ENCODE measurements at regions not wholly inside any gene's neighbourhood (a gene's known extent, or its start where the extent isn't known, plus 50 kb on each side); places are given as distances from the start of the nearest gene placed in this dataset.

- no peak for DNase-seq
Observed at GRCh38 chr7:96481796-96482195, 159.9 kb upstream of the SLC25A13 start.

- peak; percentile 60 for DNase-seq
Observed at GRCh38 chr7:96479015-96479645, 157.2 kb upstream of the SLC25A13 start.

- no peak for DNase-seq
Observed at GRCh38 chr7:96471606-96472005, 149.7 kb upstream of the SLC25A13 start.

- no peak for DNase-seq
Observed at GRCh38 chr7:96452146-96452545, 130.2 kb upstream of the SLC25A13 start.

DNA sequence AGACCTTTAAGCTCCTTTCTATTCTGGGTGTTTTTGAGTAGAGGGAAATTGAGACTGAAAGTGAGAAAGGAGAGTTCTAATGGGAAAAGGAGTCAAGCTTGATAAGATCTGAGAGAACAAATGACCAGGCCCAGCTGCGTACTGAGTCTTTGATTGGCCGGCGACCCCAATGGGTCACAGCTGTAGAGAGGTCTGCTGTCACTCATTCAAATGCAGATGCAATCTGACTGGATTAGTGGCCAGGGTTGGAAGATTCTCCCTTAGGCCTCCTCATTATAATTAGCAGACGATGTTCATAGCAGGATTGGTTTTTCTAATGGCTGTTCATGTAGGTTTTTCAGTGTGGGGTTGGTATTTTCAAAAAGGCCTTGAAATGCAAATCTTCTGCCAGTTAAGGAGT is 127.2 kb upstream of the SLC25A13 start:
- no peak for DNase-seq

GRCh38 chr7:96447109-96447645 is 125.3 kb upstream of the SLC25A13 start:
- DNase-seq = no peak

- DNase-seq = no peak
Observed at GRCh38 chr7:96441436-96442084, 119.7 kb upstream of the SLC25A13 start.

GRCh38 chr7:96440328-96440727 is 118.4 kb upstream of the SLC25A13 start:
- no peak for DNase-seq

- DNase-seq = no peak
Observed at GRCh38 chr7:96436880-96437279, 115.0 kb upstream of the SLC25A13 start.

GRCh38 chr7:96430356-96430755 is 108.5 kb upstream of the SLC25A13 start:
- no peak for DNase-seq

DNA sequence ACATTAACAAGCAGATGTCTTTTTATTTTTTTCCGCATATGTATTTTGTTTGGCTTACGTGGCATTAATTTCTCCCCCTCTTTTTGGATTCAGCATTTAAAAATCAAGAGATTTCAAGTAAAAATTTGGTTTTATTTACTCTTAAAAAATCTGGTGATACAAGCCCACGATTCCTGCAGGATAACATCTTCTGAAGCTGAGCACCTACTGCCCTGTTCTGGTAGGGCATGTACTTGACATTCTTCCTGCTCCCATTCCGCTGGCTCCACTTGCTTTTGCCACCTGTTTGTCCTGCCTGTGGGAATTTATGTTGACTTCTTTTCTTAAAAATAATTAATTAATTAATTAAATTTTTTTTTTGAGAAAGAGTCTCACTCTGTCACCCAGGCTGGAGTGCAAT is 105.2 kb upstream of the SLC25A13 start:
- no peak for DNase-seq

GRCh38 chr7:96426685-96427084 is 104.8 kb upstream of the SLC25A13 start:
- DNase-seq = no peak

GRCh38 chr7:96426027-96426426 is 104.1 kb upstream of the SLC25A13 start:
- DNase-seq = peak; percentile 38

GRCh38 chr7:96424411-96424810 is 102.5 kb upstream of the SLC25A13 start:
- no peak for DNase-seq

DNA sequence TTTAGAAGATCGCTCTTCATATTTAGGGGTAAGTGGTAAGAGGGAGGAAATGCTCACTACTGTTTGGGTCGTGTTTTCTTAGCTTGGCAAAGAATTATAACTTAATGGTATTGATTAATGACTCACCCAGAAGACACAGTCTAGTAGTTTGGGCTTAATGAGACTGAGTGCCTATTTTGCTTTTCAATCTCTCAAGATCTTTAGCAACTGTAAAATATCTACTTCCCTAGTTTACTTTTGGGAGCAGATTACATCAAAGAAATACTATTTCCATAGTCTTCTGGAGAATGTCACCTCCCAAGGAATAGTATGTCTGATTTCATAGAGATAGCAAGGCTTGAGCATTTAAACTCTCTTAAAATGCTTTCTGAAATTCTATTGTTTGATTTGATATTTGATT is 100.5 kb upstream of the SLC25A13 start:
- no peak for DNase-seq

DNA sequence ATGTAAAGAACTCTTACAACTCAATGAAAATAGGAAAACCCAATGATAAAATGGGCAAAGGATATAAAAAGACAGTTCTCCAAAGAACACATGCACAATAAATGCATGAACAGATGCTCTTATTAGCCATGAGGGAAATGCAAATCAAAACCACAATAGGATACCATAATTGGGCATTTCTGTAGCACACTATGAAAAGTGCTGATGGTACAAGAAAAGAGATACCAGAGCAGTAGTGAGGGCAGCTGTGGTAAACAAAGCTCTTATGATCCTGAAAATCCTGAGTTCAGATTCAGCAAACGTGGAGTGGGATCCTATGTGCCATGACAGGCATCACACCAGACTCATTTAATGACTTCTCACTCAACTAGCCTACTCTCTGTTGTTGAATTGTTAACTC is 96.7 kb upstream of the SLC25A13 start:
- DNase-seq = no peak

DNA sequence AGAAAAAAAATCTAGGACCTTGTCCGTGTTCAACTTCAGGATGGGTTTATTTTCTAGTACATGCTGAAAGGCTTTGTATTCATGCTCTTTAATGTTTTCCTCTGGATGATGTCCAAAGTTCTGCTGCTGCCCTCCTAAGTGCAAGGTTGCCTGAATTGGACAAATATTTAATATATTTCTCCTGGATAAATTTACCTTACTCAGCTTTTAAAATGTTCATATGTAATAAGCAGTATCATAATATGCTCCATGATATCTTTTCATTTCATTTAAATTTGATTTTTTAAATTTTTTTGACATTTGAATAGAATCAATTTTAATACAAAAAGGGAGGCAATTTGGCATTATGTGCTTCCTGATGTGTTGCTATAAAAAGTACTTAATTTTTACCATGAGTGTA is 95.9 kb upstream of the SLC25A13 start:
- no peak for DNase-seq

DNA sequence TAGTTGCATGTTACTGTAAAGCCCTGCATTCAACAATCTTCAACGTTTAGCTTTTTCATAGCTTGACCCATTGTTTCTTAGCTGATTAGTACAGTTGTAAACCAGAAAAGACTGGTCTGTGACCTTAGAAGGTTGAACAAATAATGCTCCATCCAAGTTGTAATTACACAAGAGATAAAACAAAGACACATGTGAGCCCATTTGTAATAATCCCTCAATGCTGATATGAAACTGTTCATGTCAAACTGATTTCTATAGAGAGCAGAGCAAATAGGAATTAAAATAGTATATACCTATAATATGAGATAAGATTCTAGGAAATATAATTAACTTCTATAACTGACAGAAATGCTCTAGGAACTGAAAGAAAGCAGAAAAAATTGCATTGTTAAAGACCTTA is 94.7 kb upstream of the SLC25A13 start:
- no peak for DNase-seq

GRCh38 chr7:96416116-96416515 is 94.2 kb upstream of the SLC25A13 start:
- no peak for DNase-seq

DNA sequence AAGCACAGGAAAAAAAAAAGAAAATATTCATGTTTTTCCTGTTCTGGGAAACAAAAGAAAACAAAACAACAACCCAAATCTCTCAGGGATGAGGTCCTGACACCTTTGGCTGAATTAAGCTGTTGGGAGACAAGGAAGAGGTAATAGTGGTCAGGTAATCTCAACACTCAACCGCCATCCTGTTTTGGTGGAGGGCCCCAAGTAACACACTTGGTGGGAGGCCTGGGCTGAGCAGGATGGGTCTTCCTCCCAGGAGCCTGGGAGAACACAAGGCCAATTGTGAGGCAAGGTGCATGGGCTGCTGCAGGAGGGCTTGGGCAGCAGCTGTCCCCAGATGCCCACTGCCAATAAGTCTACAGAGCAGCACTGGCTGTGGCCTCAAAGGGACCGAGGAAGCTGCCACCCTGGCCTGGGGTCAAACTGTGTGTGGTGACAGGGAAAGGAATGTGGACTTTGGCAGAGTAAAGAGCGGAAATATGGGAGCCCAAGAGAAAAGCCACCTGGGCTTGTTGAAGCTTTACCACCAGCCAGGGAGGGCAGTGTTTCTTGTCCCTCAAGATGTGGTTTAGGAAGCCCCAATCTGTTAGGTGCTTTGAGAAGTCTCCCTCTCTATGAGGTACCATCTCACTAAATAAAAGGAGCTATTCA is 93.5 kb upstream of the SLC25A13 start:
- DNase-seq = no peak

DNA sequence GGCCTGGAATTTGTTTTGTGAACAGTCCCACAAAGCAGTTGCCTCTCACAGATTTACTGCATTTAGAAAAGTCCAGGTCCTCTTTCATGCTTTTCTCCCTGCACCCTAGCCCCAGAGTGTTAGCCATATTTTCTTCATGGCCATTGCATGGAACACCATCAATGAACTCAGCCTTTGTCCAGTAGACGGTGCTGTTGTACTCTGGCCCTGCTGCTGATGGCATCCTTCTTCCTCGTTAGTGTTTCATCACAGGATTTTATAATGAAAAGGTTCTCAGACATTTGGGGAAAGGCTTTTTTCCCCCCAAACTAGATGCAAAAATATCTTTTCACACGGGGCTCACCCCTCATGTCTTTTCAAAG is 93.0 kb upstream of the SLC25A13 start:
- DNase-seq = peak; percentile 57

DNA sequence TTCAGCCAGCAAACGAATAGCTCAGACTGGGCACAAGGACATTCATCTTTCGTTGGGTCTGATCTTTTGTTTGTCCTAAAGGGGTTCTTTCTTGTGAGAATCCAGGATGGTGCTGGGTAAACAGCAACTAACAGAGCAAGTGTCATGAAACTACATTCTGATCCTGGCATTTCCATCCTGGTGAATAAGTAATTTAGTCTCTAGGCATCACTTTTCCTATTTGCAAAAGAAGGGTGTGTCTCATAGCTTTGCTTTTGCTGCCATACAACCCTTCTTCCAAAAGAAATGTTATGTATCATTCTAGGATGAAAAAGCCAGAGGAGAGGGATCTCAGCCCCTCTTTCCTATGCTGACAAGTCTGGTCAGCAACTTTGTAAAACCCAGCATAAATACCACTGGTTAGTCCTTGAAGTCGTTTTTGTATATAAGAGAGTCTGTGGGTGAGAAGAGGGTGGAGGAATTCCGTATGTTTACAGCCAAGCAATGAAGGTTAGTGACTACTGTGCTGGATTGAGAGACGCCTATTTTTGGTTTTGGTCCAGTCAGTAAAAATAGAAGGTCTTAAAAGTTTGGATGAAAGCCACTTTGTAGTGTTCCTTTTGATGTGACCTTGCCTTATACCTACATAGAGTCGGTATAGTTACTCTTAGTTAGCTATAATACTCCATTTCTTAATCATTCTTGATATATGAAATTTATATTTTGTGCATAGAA is 88.4 kb upstream of the SLC25A13 start:
- DNase-seq = no peak

DNA sequence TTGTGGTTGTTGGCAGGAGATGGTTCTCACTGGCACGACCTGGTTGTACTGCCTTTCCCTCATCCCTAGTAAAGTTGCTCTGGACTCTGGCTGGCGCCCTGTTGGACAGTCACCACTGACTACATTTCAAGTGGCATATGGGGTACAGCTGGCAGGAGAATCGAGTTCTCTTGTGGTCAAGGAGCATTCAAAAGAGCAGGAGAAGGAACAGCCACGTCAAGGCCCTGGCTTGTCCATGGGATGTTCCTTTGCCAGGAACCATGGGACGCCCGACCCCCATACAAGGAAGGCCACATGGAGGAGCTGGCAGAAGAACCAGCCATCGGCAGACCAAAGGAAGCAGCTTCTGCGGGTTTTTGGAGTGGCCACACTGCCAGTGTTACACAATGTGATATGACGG is 87.0 kb upstream of the SLC25A13 start:
- no peak for DNase-seq

DNA sequence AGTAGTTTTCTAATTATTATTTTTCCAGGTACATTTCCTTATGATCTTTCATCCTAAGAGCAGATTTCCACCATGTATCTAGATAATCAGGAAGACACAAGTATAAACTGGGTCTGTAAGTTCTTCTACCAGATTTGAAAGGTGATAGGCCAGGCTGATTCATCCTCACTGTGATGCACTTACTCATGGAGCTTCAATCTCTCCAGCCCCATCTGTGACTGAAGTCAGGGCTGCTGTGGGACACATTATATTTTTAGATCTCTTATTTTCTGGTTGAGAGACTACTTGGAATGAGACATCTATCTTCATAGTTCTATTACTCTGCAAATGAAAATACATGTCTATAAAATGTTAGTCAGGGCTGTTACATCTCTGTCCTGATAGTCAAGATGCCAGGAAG is 85.5 kb upstream of the SLC25A13 start:
- no peak for DNase-seq

Measured in dermis blood vessel endothelial cell (primary cell).